GM18511 (cell line): ENCODE measurements at regions not wholly inside any gene's neighbourhood (a gene's known extent, or its start where the extent isn't known, plus 50 kb on each side); places are given as distances from the start of the nearest gene placed in this dataset.
"Not testable (repeated sequence)": the region's sequence is repeated elsewhere in the genome, so short reads cannot be mapped to it uniquely, and the experiment has no call there.

Experiments
- ATAC-seq: cut with Tn5 transposase; IDR thresholded peaks from one replicate; pipeline ENCODE4 v1.9.1; 2021; ENCODE audit warnings: mild to moderate bottlenecking, moderate library complexity; ENCODE audit not compliant: unreplicated experiment

DNA sequence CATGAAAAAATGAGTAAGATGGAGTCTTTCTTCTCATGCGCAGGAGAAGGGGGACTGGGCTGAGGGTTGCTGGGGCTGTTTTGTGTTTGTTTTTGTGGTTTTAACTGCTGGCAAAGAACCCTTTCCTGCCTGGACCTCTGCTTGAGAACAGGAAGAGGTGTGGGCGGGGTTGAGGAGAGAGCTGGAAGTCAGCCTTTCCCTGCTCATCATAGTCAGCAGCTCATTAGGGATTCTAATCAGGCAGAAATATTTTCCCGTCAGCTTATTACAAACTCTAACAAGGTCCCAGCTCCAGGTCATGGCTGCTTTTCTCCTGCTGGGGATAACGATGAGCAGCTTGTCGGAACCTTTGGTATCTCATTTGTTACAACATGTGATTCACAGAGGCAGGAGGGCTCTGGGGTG, 185.0 kb upstream of the NRXN3 start:
- ATAC-seq: no peak

DNA sequence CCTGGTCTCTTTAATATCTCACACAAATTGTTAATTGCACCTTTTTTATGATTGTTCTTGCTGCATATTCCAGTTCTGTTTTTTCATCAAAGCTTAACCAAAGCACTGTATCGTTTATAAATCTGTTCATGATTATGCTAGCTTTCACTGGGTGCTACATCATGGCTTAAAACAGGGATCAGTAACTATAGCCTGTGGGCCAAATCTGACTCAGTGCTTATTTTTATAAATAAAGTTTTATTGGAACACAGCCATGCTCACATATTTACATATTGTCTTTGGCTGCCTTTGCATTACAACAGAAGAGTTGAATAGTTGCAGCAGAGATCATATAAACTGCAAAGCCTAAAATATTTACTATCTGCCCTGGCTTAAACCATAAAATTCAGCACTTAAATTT, 183.4 kb upstream of the NRXN3 start:
- no peak for ATAC-seq

DNA sequence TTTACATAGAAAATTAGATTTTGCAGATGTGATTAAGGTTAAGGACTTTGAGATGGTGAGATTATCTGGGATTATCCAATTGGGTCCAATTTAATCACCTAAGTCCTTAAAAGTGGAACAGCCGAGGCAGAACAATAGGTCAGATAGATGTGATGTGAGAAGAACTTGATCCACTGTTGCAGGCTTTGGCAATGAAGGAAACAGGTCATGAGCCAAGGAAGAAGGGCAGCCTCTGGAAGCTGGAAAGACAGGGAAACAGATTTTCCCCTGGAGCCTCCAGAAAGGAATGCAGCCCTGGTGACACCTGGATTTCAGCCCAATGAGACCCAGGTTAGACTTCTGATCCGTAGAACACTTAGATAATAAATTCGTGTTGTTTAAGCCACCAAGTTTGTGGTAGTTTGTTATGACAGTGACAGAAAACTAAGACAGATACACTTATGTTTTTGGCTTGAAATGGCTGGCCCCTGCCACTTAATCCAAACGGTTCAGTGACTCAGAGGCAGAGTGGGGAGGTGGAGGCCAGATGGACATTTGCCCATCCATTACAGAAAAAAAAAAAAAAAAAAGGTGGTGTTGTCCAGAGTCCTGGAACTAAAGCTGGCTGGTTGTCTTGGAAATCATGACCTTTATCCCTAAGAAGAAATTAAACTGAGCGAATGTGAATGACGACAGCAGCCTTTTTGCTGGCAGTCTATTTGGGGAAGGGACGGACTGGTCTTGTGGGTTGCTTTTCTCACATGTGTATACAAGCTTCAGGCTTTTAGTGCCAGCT, 181.9 kb upstream of the NRXN3 start:
- ATAC-seq: no peak

DNA sequence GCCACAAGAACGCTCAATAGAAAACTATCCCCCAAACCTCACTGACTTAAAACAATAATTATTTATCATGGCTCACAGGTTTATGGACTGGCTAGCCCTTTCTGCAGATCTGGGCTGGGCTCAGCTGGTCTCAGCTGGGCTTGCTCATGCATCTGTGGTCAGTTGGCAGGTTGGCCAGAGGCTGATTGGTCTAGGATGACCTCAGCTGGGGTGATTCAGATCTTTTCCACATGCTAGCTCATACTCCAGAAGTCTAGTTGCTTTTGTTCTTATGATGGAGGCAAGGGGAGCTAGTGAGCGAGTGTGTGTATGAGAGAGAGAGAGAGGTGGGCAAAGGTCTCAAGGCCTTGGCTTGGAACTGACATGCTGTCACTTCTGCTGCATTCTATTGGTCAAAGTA, 181.2 kb upstream of the NRXN3 start:
- no peak for ATAC-seq

DNA sequence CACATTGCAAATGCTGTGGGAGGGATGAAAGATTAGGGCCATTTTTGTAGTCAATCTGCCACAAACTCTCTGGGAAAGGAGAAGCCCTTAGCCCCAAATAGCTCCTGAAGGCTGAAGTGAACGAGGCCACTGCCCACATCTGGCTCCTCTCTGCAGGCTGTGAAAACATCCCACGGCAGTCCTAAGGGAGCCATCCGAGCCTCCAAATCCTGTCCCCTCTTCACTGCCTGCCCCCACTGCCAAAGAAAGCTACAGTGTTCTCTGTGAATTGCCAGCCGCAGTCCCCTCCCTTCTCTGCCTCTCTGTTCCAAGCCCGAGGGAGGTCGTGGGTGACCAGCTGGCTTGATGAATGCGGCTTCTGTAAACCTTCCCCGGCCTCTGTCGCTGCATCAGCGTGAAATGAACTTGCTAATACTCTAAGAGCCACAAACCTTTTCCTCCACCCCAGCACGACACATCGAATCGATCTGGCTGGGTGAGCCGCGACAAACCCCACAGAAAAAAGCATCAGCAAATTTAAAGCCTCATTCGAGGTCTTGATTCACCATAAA, 180.7 kb upstream of the NRXN3 start:
- ATAC-seq: no peak

DNA sequence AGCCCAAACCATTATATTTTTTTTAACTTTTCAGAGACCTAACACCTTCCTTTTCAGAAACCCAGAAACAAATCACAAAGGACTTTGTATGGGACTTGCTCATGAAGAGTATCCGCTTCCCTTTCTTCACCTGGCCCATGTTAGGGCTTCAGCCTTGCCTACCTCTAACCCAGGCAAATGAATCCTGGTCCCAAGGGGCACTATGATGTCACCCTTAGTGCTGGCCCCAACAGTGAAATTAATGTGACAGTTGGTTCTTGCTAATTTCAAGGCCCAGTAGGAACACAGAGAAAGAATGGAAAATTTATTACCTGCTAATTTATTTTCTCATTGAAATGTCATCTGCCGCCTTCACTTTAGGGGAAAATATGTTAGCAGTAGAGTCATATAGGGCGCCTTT, 179.8 kb upstream of the NRXN3 start:
- ATAC-seq: no peak

DNA sequence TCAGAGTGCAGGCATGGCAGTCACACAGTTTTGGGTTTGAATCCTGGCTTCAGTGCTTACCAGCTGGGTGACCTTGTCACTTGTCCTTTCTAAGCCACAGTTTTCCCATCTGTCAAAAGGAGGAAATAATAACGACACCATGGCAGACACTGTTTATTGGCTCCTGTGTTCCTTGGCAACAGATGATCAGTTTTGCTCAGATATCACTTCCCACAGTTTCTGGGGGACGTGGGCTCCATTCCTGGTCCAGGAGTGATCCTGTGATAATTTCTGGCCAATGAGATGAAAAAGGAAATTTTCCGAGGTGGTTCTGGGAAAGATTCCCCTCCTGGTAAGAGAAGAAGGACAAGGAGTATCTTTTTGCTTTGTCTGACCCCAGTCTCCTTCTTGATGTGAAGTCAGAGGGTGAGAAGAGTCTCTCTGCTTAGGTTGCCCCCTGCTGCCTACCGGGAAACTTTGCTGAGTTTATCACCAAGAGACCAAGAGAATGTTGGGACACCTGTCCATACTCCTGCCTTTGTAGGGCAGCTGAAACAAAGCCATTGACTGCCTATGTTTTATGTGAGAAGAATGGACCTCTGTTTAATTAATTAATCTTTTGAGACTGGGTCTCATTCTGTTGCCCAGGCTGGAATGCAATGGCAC, 178.9 kb upstream of the NRXN3 start:
- ATAC-seq: no peak

DNA sequence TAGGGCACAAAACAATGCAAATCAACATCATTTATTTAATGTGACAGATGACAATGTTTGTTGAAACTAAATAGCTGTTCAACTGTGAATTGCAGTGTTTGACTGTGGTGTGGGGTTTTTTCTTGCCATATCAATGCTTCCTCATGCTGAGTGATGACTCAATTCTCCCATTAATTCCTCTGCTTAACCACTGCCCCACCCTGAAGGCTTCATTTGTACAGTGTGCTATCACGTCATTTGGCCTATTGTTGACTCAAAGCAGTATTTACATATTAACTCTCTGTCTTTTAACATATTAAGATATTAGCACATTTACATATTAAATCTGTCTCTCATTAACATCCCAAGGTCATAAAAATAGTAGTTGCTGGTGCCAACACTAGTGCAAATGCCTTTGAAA, 164.8 kb upstream of the NRXN3 start:
- ATAC-seq: peak; percentile 81

DNA sequence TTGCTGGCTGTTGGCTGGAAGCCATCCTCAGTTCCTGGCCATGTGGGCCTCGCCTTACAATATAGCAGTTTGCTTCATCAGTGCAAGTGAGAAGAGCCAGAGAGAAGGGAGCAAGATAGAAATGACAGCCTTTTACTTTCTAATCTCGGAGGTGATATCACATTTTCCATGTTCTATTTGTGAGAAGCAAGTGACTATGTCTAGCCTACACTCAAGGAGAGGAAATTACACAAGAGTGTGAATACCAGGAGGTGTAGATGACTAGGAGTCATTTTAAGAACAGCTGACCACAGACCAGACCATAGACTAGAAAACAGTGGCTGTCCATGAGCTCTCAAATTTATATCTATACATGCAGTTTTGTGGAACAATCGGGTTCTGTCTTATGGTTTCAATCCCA, 163.0 kb upstream of the NRXN3 start:
- no peak for ATAC-seq

DNA sequence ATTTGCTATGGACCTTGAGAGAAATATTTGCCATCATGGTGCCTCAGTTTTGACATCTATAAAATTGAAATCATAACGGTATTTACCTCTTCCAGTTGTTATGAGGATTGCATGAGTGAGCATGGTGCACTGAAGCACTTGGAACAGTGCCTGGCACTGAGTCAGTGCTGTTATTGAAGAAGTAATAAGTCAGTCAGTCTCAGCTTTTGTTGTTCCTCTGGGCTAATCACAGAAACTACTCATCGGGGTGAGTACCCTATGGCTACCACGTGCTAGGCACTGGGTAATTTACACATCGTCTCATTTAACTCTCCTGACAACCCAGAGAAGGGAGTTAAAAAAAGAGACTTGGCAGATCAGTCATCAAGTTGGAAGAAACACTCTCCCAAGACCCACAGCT, 159.5 kb upstream of the NRXN3 start:
- ATAC-seq: no peak

DNA sequence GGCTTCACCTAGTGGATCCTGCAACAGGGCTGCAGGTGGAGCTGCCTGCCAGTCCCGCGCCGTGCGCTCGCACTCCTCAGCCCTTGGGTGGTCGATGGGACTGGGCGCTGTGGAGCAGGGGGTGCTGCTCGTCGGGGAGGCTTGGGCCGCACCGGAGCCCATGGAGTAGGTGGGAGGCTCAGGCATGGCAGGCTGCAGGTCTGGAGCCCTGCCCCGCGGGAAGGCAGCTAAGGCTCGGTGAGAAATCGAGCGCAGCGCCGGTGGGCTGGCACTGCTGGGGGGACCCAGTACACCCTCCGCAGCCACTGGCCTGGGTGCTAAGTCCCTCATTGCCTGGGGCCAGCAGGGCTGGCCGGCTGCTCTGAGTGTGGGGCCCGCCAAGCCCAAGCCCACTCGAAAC, 156.3 kb upstream of the NRXN3 start:
- ATAC-seq: not testable (repeated sequence)

DNA sequence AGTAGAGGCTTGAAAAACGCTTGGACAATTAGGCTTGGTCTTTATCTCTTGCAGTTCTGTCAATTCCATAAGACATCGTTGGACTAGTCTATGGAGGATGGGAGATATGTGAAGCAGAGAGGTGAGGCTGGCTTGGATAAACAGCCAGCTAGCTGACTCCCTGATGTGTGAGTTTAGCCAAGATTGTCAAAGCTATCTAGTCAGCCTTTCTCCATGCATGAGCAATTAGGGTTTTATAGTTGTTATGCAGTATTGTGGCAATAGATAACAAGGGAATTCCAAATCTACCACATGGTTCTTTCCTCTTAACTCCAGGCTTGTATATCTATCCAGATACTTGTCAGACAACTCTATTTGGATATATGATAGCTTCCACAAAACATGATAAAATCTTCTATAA, 153.6 kb upstream of the NRXN3 start:
- no peak for ATAC-seq

DNA sequence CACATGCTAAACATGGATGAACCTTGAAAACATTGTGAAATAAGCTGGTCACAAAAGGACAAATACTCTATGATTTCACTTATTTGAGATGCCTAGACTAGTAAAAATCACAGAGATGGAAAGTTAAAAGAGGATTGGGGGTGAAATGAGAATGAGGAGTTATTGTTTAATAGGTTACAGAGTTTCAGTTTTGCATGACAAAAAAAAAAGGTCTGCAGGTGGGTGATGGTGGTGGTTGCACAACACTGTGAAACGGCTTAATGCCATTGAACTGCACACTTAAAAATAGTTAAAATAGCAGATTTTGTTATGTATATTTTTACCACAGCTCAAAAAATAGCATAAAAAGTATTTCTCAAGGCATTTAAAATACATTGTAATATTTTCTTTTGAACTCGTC, 151.9 kb upstream of the NRXN3 start:
- ATAC-seq: no peak

DNA sequence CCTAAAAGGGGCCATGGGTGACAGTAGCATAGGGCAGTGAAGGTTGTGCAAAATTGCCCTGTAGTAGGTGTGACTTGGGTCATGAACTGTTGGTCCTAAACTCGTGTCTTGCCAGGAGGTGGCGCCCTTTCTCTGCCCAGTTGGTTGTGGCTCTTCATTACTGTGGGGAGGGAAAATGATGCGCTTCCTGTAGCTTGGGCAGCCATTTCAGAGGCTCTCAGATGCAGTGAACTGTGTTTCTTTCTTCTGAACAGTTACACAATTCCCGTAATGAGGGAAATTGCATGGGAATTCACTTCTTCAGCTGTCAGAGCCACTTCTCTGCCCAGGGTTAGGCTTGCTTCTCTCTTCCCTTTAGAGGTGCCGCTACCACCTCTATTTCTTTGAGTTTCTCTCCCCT, 148.1 kb upstream of the NRXN3 start:
- peak; percentile 96 for ATAC-seq

DNA sequence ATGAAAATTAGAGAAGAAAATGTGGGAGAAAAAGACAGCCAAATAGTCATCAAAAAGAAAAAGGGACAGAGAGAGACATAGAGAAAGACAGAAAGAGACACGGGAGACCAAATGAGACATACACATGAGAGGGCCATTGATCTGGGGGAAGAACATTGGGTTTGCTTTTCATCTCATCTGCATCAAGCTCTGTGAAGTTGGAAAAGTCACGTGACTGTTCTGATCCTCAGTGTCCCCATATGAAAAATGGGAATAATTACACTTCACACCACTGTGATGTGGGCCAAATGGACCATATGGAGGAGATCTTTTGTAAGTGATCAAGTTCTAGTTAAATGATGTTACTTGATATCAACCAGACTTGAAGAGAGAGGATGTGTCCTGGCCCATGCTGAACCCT, 147.1 kb upstream of the NRXN3 start:
- ATAC-seq: no peak

DNA sequence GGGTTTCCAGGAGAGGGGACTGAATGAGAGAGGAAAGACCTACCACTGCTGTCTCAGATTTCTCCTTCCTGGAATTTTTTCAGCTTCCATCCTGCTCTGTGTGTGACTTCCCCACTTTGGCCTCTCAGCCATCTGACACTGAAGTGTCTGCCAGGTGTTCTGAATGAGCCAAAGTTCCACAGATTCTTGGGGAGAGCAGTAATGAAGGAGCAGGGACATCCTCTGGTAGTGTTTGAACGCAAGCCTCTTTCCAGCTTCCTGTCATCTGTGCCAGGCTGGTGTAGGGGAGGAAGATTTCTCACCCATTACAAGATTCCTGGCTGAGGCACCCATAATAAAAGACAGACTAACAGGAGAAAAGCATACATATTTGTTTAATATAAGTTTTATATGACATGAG, 141.7 kb upstream of the NRXN3 start:
- no peak for ATAC-seq

DNA sequence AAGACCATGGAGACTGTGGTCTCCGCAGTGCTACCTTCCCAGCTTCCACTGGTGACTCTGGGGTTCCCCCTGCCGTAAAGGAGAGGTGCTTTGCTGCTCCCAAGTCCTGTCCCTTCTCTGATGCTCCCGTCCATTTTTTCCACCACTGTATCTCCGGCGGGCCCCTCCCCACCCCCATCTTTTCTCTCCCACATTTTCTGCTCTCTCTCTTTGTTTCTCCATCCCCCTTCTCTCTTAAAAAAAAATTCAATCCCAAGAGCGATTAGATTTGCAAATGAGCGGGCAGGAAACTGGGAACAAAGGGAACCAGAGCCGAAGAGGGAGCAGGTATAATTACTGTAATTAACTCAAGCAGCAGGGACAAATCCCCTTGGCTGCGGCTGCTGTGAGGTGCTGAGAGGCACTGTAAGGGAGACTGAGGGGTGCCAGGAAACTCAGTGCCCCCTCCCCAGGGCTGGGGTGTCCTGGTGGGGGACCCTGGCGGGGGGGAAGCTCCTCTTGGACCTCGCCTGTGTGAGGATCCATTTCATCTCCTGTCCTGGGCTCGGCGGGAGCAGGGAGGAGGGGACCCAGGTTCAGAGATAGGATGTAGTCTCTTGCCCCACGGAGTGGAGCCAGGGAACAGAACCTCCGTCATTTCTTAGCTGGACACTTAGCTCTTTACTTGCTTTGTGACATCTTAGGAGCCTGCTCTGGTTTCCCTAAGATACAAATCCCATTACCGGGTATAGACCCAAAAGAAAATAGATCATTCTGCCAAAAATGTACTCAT, 140.4 kb upstream of the NRXN3 start:
- no peak for ATAC-seq

DNA sequence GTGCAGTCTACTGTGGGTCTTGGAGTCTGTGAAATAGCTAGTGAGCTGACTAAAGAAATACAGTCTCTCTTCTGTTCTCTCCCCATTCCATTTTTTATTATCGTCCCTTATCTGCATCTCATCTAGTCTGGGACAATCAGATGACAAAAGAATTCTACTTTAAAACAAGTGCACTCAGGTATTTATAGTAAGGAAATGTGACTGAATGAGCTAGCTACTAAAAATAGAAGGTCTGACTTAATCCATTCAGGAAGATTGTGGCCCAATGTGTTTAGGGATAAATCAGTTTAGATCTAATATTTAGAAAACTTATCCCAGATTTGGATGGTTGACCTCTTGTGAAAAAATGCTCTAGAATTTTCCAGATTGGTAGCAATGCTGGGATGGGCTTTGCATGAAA, 126.8 kb upstream of the NRXN3 start:
- no peak for ATAC-seq

DNA sequence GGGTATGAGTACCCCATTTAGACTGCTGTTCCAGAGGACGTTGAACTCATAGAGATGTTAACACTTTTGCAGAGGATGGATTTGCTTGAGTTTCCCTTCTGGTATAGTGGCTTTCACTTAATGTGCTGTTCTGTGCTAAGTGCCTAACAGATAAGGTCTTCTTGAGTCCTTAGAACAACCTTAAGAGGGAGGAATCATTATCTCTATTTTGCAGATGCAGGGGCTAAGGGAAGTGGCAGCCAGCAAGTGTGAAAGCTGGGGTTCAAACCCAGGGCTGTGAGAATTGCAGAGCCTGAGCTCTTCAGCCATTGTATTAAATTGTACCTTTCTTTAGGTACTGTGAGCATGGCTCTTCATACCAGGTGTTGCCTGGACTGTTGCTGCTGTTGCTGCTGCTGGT, 122.1 kb upstream of the NRXN3 start:
- ATAC-seq: no peak

DNA sequence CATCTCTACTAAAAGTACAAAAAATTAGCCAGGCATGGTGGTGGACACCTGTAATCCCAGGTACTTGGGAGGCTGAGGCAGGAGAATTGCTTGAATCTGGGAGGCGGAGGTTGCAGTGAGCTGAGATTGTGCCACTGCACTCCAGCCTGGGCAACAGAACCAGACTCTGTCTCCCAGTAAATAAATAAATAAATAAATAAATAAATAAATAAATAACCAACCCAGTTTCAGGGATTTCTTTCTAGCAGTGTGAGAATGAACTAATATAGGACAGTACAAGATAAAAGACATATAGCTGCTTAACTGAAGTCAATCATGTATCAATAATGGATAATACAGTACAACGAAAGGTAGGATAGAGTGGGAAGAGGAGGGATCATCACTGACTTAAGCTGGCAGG, 113.3 kb upstream of the NRXN3 start:
- ATAC-seq: not testable (repeated sequence)

DNA sequence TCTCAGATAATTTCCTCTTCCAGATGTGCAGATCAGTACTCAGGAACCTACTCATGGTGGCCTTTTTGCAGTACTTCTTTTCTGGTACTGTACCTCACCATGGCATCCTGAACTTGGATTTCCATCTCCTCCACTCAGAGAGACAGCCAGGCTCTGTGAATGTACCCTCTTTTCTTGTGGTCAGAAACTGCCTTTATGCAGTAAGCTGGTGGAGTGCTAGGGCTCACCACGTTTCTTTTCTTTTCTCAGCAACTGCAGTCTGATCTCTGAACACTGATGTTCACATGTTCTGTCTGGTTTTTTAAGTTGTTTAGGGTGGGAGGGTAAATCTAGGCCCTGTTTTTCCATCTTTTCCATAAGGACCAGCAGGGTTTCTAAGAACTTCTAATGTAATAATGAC, 99.8 kb upstream of the NRXN3 start:
- ATAC-seq: no peak
